Glutamatergic neuron (in vitro differentiated cells): ENCODE measurements at regions not wholly inside any gene's neighbourhood (a gene's known extent, or its start where the extent isn't known, plus 50 kb on each side); places are given as distances from the start of the nearest gene placed in this dataset.
"Not testable (repeated sequence)": the region's sequence is repeated elsewhere in the genome, so short reads cannot be mapped to it uniquely, and the experiment has no call there.

ENCODE experiments used
- DNase-seq: peaks from one replicate; pipeline ENCODE4 v3.0.0; 2022
- H3K27ac Mint-ChIP-seq: one replicate; pipeline ENCODE4 v1.8.0; 2020; ENCODE audit warnings: mild to moderate bottlenecking, mixed read lengths, inconsistent platforms; ENCODE audit not compliant: unreplicated experiment
- H3K27me3 Mint-ChIP-seq: one replicate; pipeline ENCODE4 v1.8.0; 2020; ENCODE audit warnings: mild to moderate bottlenecking, moderate library complexity, mixed read lengths, inconsistent platforms; ENCODE audit not compliant: unreplicated experiment
- H3K36me3 Mint-ChIP-seq: one replicate; pipeline ENCODE4 v1.8.0; 2020; ENCODE audit warnings: mild to moderate bottlenecking, mixed read lengths, inconsistent platforms; ENCODE audit not compliant: unreplicated experiment
- H3K4me1 Mint-ChIP-seq: one replicate; pipeline ENCODE4 v1.8.0; 2020; ENCODE audit warnings: mild to moderate bottlenecking, low read depth, mixed read lengths, inconsistent platforms; ENCODE audit not compliant: unreplicated experiment
- H3K4me3 Mint-ChIP-seq: one replicate; pipeline ENCODE4 v1.8.0; 2020; ENCODE audit warnings: mild to moderate bottlenecking, mixed read lengths, inconsistent platforms; ENCODE audit not compliant: unreplicated experiment
- H3K9me3 Mint-ChIP-seq: one replicate; pipeline ENCODE4 v1.8.0; 2020; ENCODE audit warnings: mild to moderate bottlenecking, moderate library complexity, mixed read lengths, inconsistent platforms; ENCODE audit not compliant: unreplicated experiment
- TF ChIP-seq, protein P1 (sequence below): fragments of 200-600 bp; sonication (generic); IDR thresholded peaks from one replicate; pipeline ENCODE4 v1.5.0; 2021; ENCODE audit not compliant: partially characterized antibody, unreplicated experiment

- DNase-seq = no peak
- H3K36me3 Mint-ChIP-seq = no peaks in the 10 kb centered on the region
- no peak overlapping the region for H3K27ac Mint-ChIP-seq
- TF ChIP-seq, protein P1, sequence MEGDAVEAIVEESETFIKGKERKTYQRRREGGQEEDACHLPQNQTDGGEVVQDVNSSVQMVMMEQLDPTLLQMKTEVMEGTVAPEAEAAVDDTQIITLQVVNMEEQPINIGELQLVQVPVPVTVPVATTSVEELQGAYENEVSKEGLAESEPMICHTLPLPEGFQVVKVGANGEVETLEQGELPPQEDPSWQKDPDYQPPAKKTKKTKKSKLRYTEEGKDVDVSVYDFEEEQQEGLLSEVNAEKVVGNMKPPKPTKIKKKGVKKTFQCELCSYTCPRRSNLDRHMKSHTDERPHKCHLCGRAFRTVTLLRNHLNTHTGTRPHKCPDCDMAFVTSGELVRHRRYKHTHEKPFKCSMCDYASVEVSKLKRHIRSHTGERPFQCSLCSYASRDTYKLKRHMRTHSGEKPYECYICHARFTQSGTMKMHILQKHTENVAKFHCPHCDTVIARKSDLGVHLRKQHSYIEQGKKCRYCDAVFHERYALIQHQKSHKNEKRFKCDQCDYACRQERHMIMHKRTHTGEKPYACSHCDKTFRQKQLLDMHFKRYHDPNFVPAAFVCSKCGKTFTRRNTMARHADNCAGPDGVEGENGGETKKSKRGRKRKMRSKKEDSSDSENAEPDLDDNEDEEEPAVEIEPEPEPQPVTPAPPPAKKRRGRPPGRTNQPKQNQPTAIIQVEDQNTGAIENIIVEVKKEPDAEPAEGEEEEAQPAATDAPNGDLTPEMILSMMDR = no peak
- H3K27me3 Mint-ChIP-seq = no peaks in the 10 kb centered on the region
- no peak overlapping the region for H3K4me3 Mint-ChIP-seq
- H3K9me3 Mint-ChIP-seq = no peaks in the 10 kb centered on the region
- H3K4me1 Mint-ChIP-seq = no peaks in the 10 kb centered on the region
Measured at GRCh38 chrX:3994315-3994714, 280.9 kb upstream of the PRKX start.

DNA sequence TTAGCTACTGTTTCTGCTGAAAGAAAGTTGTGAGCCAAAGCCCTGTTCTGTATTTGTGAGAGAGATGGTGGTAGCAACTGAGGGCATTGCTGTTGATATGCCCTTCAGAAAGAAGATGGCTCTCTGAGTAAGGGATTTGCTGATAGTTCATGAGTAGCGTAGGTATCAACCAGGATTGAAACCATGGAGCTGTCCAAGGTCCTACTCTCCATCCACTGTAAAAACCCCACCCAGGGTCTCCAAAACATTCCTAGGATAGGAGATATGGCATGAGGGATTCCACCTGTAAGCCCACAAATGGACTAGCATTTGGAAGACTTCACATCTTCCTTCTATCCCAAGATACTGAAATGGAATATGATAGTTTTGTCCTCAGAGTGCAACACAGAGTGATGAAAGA, 277.1 kb upstream of the PRKX start:
- no peak overlapping the region for H3K27ac Mint-ChIP-seq
- DNase-seq = no peak
- no peaks in the 10 kb centered on the region for H3K4me1 Mint-ChIP-seq
- H3K36me3 Mint-ChIP-seq = no peaks in the 10 kb centered on the region
- no peaks in the 10 kb centered on the region for H3K9me3 Mint-ChIP-seq
- TF ChIP-seq, protein P1 = no peak
- no peaks in the 10 kb centered on the region for H3K27me3 Mint-ChIP-seq
- no peak overlapping the region for H3K4me3 Mint-ChIP-seq

GRCh38 chrX:3972104-3972858, 258.8 kb upstream of the PRKX start:
- H3K9me3 Mint-ChIP-seq, H3K27me3 Mint-ChIP-seq, H3K36me3 Mint-ChIP-seq, DNase-seq, H3K4me1 Mint-ChIP-seq, H3K27ac Mint-ChIP-seq, H3K4me3 Mint-ChIP-seq: not testable (repeated sequence)

- H3K27me3 Mint-ChIP-seq = no peaks in the 10 kb centered on the region
- DNase-seq = no peak
- H3K9me3 Mint-ChIP-seq = no peaks in the 10 kb centered on the region
- H3K4me3 Mint-ChIP-seq = no peak overlapping the region
- H3K4me1 Mint-ChIP-seq = no peaks in the 10 kb centered on the region
- H3K36me3 Mint-ChIP-seq = no peaks in the 10 kb centered on the region
- H3K27ac Mint-ChIP-seq = no peak overlapping the region
- TF ChIP-seq, protein P1 = no peak
Measured at GRCh38 chrX:3968749-3969148, 255.3 kb upstream of the PRKX start.

- Mint-ChIP-seq H3K4me1 (no peaks in the 10 kb centered on the region), H3K27me3 (no peaks in the 10 kb centered on the region), H3K27ac (no peak overlapping the region), H3K36me3 (no peaks in the 10 kb centered on the region), H3K4me3 (no peak overlapping the region), H3K9me3 (peaks cover 1% of the 10 kb centered on the region)
- TF ChIP-seq, protein P1 = no peak
- no peak for DNase-seq
Measured at GRCh38 chrX:3963980-3964379, 250.5 kb upstream of the PRKX start.
